Astrocyte (in vitro differentiated cells and primary cell): ENCODE measurements at regions not wholly inside any gene's neighbourhood (a gene's known extent, or its start where the extent isn't known, plus 50 kb on each side); places are given as distances from the start of the nearest gene placed in this dataset.

Source experiments
- DNase-seq: peaks from one replicate; pipeline ENCODE4 v3.0.0-alpha.2; 2010; ENCODE audit warnings: low read depth
- FAIRE-seq: peaks from 2 replicates; lab custom pipeline; 2011; peaks lifted over from hg19 to GRCh38; lab: Jason Lieb, UNC
- H2AFZ ChIP-seq: 2 replicates; pipeline ENCODE4 v1.6.0; 2012; ENCODE audit warnings: low read depth, low read length, inconsistent platforms
- H3K27ac ChIP-seq: 2 replicates; pipeline ENCODE4 v1.5.1; 2011; ENCODE audit warnings: low read depth, low read length, inconsistent platforms
- H3K27me3 ChIP-seq: 2 replicates; pipeline ENCODE4 v1.6.0; 2011; ENCODE audit warnings: low read length, inconsistent platforms; ENCODE audit not compliant: insufficient read depth
- H3K36me3 ChIP-seq: 2 replicates; pipeline ENCODE4 v1.5.1; 2011; ENCODE audit warnings: low read length, inconsistent platforms; ENCODE audit not compliant: insufficient read depth
- H3K4me1 ChIP-seq: 2 replicates; pipeline ENCODE4 v1.5.1; 2011; ENCODE audit warnings: low read length, inconsistent platforms; ENCODE audit not compliant: insufficient read depth
- H3K4me2 ChIP-seq: 2 replicates; pipeline ENCODE4 v1.6.0; 2012; ENCODE audit warnings: low read length, inconsistent platforms
- H3K4me3 ChIP-seq: 2 replicates; pipeline ENCODE4 v1.5.1; 2011; ENCODE audit warnings: low read depth, mild to moderate bottlenecking, low read length, inconsistent platforms; ENCODE audit not compliant: insufficient read depth
- H3K79me2 ChIP-seq: 2 replicates; pipeline ENCODE4 v1.6.0; 2012; ENCODE audit warnings: mild to moderate bottlenecking, low read length, inconsistent platforms; ENCODE audit not compliant: insufficient read depth
- H3K9ac ChIP-seq: 2 replicates; pipeline ENCODE4 v1.6.0; 2012; ENCODE audit warnings: mild to moderate bottlenecking, low read length, inconsistent platforms
- H3K9me3 ChIP-seq: 2 replicates; pipeline ENCODE4 v1.5.1; 2012; ENCODE audit warnings: low read depth, mild to moderate bottlenecking, low read length, inconsistent platforms; ENCODE audit not compliant: insufficient read depth
- H4K20me1 ChIP-seq: 2 replicates; pipeline ENCODE4 v1.6.0; 2012; ENCODE audit warnings: low read length, inconsistent platforms; ENCODE audit not compliant: insufficient read depth
- H3K27ac Mint-ChIP-seq: one replicate; pipeline ENCODE4 v1.8.0; 2021; ENCODE audit warnings: mild to moderate bottlenecking, mixed read lengths; ENCODE audit not compliant: unreplicated experiment
- H3K27me3 Mint-ChIP-seq: one replicate; pipeline ENCODE4 v1.8.0; 2021; ENCODE audit warnings: low read depth, mixed read lengths; ENCODE audit not compliant: unreplicated experiment
- H3K36me3 Mint-ChIP-seq: one replicate; pipeline ENCODE4 v1.8.0; 2021; ENCODE audit warnings: low read depth, mixed read lengths; ENCODE audit not compliant: unreplicated experiment
- H3K4me1 Mint-ChIP-seq: one replicate; pipeline ENCODE4 v1.8.0; 2021; ENCODE audit warnings: low read depth, mixed read lengths; ENCODE audit not compliant: unreplicated experiment
- H3K4me3 Mint-ChIP-seq: one replicate; pipeline ENCODE4 v1.8.0; 2021; ENCODE audit warnings: mild to moderate bottlenecking, moderate library complexity, mixed read lengths; ENCODE audit not compliant: unreplicated experiment
- H3K9me3 Mint-ChIP-seq: one replicate; pipeline ENCODE4 v1.8.0; 2021; ENCODE audit warnings: mild to moderate bottlenecking, mixed read lengths; ENCODE audit not compliant: unreplicated experiment
- CTCF ChIP-seq: IDR thresholded peaks from 2 replicates; pipeline ENCODE4 v1.5.1; 2011; ENCODE audit warnings: low read depth, mild to moderate bottlenecking, inconsistent platforms, low read length, moderate library complexity; ENCODE audit not compliant: insufficient read depth
- EZH2 ChIP-seq: IDR thresholded peaks from 2 replicates; pipeline ENCODE4 v1.6.1; 2012; ENCODE audit warnings: mild to moderate bottlenecking, low read length, inconsistent platforms; ENCODE audit not compliant: insufficient read depth

GRCh38 chr2:21254170-21254965 is 130.6 kb downstream of the TDRD15 start:
- no peak for FAIRE-seq

DNA sequence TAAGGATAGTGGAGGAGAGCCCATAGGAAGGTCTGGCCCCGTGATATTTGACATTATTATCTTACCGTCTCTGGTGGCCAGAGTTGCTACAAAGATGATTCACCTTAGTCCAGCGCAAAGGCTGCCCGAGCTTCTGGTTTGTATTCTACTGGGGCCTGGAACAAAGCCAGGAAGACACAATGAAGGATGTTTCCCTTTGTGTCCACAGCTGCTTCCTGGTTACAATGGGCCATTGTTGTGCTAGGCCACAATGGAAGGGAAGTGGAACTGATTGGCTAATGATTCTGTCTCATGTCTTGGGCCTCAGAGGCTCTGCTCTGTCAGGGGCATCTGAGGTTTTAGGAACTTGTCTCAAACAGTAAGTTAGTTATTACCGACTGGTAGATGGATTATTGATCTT is 132.2 kb downstream of the TDRD15 start:
- H3K9ac ChIP-seq: no peak overlapping the region
- TF ChIP-seq CTCF: no peak
- no peak for TF ChIP-seq EZH2
- no peaks in the 10 kb centered on the region for H3K27me3 Mint-ChIP-seq
- DNase-seq (no peak), FAIRE-seq (no peak)
- H3K36me3 Mint-ChIP-seq: no peaks in the 10 kb centered on the region
- H2AFZ ChIP-seq: no peak overlapping the region
- no peak overlapping the region for H3K4me3 Mint-ChIP-seq
- no peak overlapping the region for H3K27ac ChIP-seq
- no peak overlapping the region for H3K4me3 ChIP-seq
- H4K20me1 ChIP-seq: no peaks in the 10 kb centered on the region
- H3K27ac Mint-ChIP-seq: no peak overlapping the region
- no peaks in the 10 kb centered on the region for H3K27me3 ChIP-seq
- no peaks in the 10 kb centered on the region for H3K36me3 ChIP-seq
- peaks cover 5% of the 10 kb centered on the region for H3K4me1 ChIP-seq
- H3K79me2 ChIP-seq: no peaks in the 10 kb centered on the region
- no peaks in the 10 kb centered on the region for H3K9me3 ChIP-seq
- H3K4me2 ChIP-seq: no peak overlapping the region
- peaks cover 15% of the 10 kb centered on the region for H3K4me1 Mint-ChIP-seq
- no peaks in the 10 kb centered on the region for H3K9me3 Mint-ChIP-seq

More at GRCh38 chr2:21254170-21254965, 130.6 kb downstream of the TDRD15 start:
- H3K27ac Mint-ChIP-seq: no peak overlapping the region
- Histone ChIP-seq H3K9ac (no peak overlapping the region), H2AFZ (no peak overlapping the region), H3K4me2 (no peak overlapping the region), H3K79me2 (no peaks in the 10 kb centered on the region), H3K4me1 (peaks cover 5% of the 10 kb centered on the region), H3K4me3 (no peak overlapping the region), H3K27me3 (no peaks in the 10 kb centered on the region), H3K36me3 (no peaks in the 10 kb centered on the region), H4K20me1 (no peaks in the 10 kb centered on the region), H3K27ac (no peak overlapping the region), H3K9me3 (no peaks in the 10 kb centered on the region)
- DNase-seq: no peak
- no peak overlapping the region for H3K4me3 Mint-ChIP-seq
- peaks cover 15% of the 10 kb centered on the region for H3K4me1 Mint-ChIP-seq
- no peaks in the 10 kb centered on the region for H3K36me3 Mint-ChIP-seq
- no peaks in the 10 kb centered on the region for H3K27me3 Mint-ChIP-seq
- no peaks in the 10 kb centered on the region for H3K9me3 Mint-ChIP-seq
- TF ChIP-seq EZH2 (no peak), CTCF (no peak)

- no peaks in the 10 kb centered on the region for H3K36me3 ChIP-seq
- no peak for DNase-seq
- no peak overlapping the region for H2AFZ ChIP-seq
- no peaks in the 10 kb centered on the region for H3K9me3 Mint-ChIP-seq
- no peak overlapping the region for H3K4me3 ChIP-seq
- H3K4me1 Mint-ChIP-seq: peaks cover 15% of the 10 kb centered on the region
- no peaks in the 10 kb centered on the region for H3K79me2 ChIP-seq
- no peak overlapping the region for H3K4me3 Mint-ChIP-seq
- H3K36me3 Mint-ChIP-seq: no peaks in the 10 kb centered on the region
- no peak for FAIRE-seq
- H3K9me3 ChIP-seq: no peaks in the 10 kb centered on the region
- TF ChIP-seq CTCF (no peak), EZH2 (no peak)
- H4K20me1 ChIP-seq: no peaks in the 10 kb centered on the region
- H3K27me3 ChIP-seq: no peaks in the 10 kb centered on the region
- peaks cover 2% of the 10 kb centered on the region for H3K27me3 Mint-ChIP-seq
- H3K27ac Mint-ChIP-seq: peak overlapping the region; percentile 91
- no peak overlapping the region for H3K9ac ChIP-seq
- peak overlapping the region; percentile 49 for H3K27ac ChIP-seq
- H3K4me1 ChIP-seq: peaks cover 5% of the 10 kb centered on the region
- peak overlapping the region; percentile 7 for H3K4me2 ChIP-seq
These were observed 133.9 kb downstream of the TDRD15 start for GRCh38 chr2:21257621-21258020.
